Fibroblast of upper back skin (primary cell): ENCODE measurements at regions not wholly inside any gene's neighbourhood (a gene's known extent, or its start where the extent isn't known, plus 50 kb on each side); places are given as distances from the start of the nearest gene placed in this dataset.
"Not testable (repeated sequence)": the region's sequence is repeated elsewhere in the genome, so short reads cannot be mapped to it uniquely, and the experiment has no call there.

Source experiments
- DNase-seq: peaks from one replicate; pipeline ENCODE4 v3.0.0-alpha.2; 2013

GRCh38 chr2:89876878-89877277 is 1185.4 kb downstream of the RPIA start:
- not testable (repeated sequence) for DNase-seq

- DNase-seq, result not testable (repeated sequence)
Measured at GRCh38 chr2:89882880-89883279, 1191.4 kb downstream of the RPIA start.

- DNase-seq, result not testable (repeated sequence)
Measured at GRCh38 chr2:89883624-89884023, 1192.2 kb downstream of the RPIA start.

GRCh38 chr2:89885071-89885470 is 1193.6 kb downstream of the RPIA start:
- not testable (repeated sequence) for DNase-seq

GRCh38 chr2:89888693-89889092 is 1197.2 kb downstream of the RPIA start:
- not testable (repeated sequence) for DNase-seq

- DNase-seq, result not testable (repeated sequence)
Measured at GRCh38 chr2:89890185-89890773, 1198.8 kb downstream of the RPIA start.

- DNase-seq, result not testable (repeated sequence)
Measured at GRCh38 chr2:89894988-89895387, 1203.5 kb downstream of the RPIA start.

- DNase-seq, result not testable (repeated sequence)
Measured at GRCh38 chr2:89895629-89896028, 1204.2 kb downstream of the RPIA start.

- not testable (repeated sequence) for DNase-seq
Measured at GRCh38 chr2:89927018-89927417, 1235.5 kb downstream of the RPIA start.

- peak; percentile 71 for DNase-seq
Measured at GRCh38 chr2:89935436-89935835, 1244.0 kb downstream of the RPIA start.

GRCh38 chr2:89936011-89936410 is 1244.5 kb downstream of the RPIA start:
- not testable (repeated sequence) for DNase-seq

GRCh38 chr2:89936559-89936958 is 1245.1 kb downstream of the RPIA start:
- DNase-seq, result not testable (repeated sequence)

- not testable (repeated sequence) for DNase-seq
Measured at GRCh38 chr2:89938756-89939155, 1247.3 kb downstream of the RPIA start.

- not testable (repeated sequence) for DNase-seq
Measured at GRCh38 chr2:89944267-89944666, 1252.8 kb downstream of the RPIA start.

GRCh38 chr2:89945004-89945616 is 1253.6 kb downstream of the RPIA start:
- not testable (repeated sequence) for DNase-seq

GRCh38 chr2:89947208-89947815 is 1255.8 kb downstream of the RPIA start:
- not testable (repeated sequence) for DNase-seq

- not testable (repeated sequence) for DNase-seq
Measured at GRCh38 chr2:89948102-89948501, 1256.6 kb downstream of the RPIA start.

GRCh38 chr2:89950807-89951206 is 1259.3 kb downstream of the RPIA start:
- DNase-seq, result not testable (repeated sequence)

- DNase-seq, result not testable (repeated sequence)
Measured at GRCh38 chr2:89957236-89957635, 1265.8 kb downstream of the RPIA start.

- DNase-seq, result not testable (repeated sequence)
Measured at GRCh38 chr2:89959729-89960378, 1268.4 kb downstream of the RPIA start.

- DNase-seq, result not testable (repeated sequence)
Measured at GRCh38 chr2:89960570-89960969, 1269.1 kb downstream of the RPIA start.

- DNase-seq, result not testable (repeated sequence)
Measured at GRCh38 chr2:89968567-89968966, 1277.1 kb downstream of the RPIA start.

GRCh38 chr2:89969190-89969589 is 1277.7 kb downstream of the RPIA start:
- not testable (repeated sequence) for DNase-seq

- DNase-seq, result peak; percentile 54
Measured at GRCh38 chr2:89973849-89974248, 1282.4 kb downstream of the RPIA start.
